Mesendoderm (in vitro differentiated cells): ENCODE measurements at regions not wholly inside any gene's neighbourhood (a gene's known extent, or its start where the extent isn't known, plus 50 kb on each side); places are given as distances from the start of the nearest gene placed in this dataset.

Experiments used
- DNase-seq: peaks from one replicate; pipeline ENCODE4 v3.0.0; 2013
- H2AK5ac ChIP-seq: 2 replicates; pipeline ENCODE4 v1.6.1; 2013; ENCODE audit warnings: low read length, inconsistent platforms
- H2BK120ac ChIP-seq: 2 replicates; pipeline ENCODE4 v1.6.1; 2013; ENCODE audit warnings: low read depth, mild to moderate bottlenecking, low read length, moderate library complexity, mixed read lengths
- H2BK15ac ChIP-seq: replicated peaks from 2 replicates; pipeline ENCODE4 v1.6.1; 2013; ENCODE audit warnings: low read depth, mild to moderate bottlenecking, moderate library complexity
- H2BK5ac ChIP-seq: 2 replicates; pipeline ENCODE4 v1.6.1; 2013; ENCODE audit warnings: low read length, inconsistent platforms
- H3K18ac ChIP-seq: 2 replicates; pipeline ENCODE4 v1.6.1; 2013; ENCODE audit warnings: mild to moderate bottlenecking, low read length, mixed read lengths
- H3K23ac ChIP-seq: one replicate; pipeline ENCODE4 v1.6.1; 2013; ENCODE audit warnings: low read length
- H3K27ac ChIP-seq: 2 replicates; pipeline ENCODE4 v1.5.1; 2013; ENCODE audit warnings: low read depth, mild to moderate bottlenecking, inconsistent platforms, low read length, moderate library complexity
- H3K27me3 ChIP-seq: 2 replicates; pipeline ENCODE4 v1.6.1; 2013; ENCODE audit warnings: low read length, control low read depth, mild to moderate bottlenecking, inconsistent platforms; ENCODE audit not compliant: insufficient read depth, poor library complexity
- H3K36me3 ChIP-seq: 2 replicates; pipeline ENCODE4 v1.6.1; 2013; ENCODE audit warnings: low read length, inconsistent platforms; ENCODE audit not compliant: control insufficient read depth, insufficient read depth
- H3K4ac ChIP-seq: one replicate; pipeline ENCODE4 v1.6.1; 2013; ENCODE audit warnings: low read depth, mild to moderate bottlenecking, low read length, moderate library complexity
- H3K4me1 ChIP-seq: 2 replicates; pipeline ENCODE4 v1.6.1; 2013; ENCODE audit warnings: low read depth, low read length, inconsistent platforms; ENCODE audit not compliant: control insufficient read depth
- H3K4me2 ChIP-seq: 2 replicates; pipeline ENCODE4 v1.6.1; 2013; ENCODE audit warnings: low read length
- H3K4me3 ChIP-seq: 2 replicates; pipeline ENCODE4 v1.5.1; 2013; ENCODE audit warnings: mild to moderate bottlenecking, low read length
- H3K56ac ChIP-seq: one replicate; pipeline ENCODE4 v1.6.1; 2013; ENCODE audit warnings: low read length
- H3K79me1 ChIP-seq: 2 replicates; pipeline ENCODE4 v1.6.1; 2013; ENCODE audit warnings: low read length, inconsistent platforms
- H3K79me2 ChIP-seq: 2 replicates; pipeline ENCODE4 v1.6.1; 2013; ENCODE audit warnings: mild to moderate bottlenecking, low read length; ENCODE audit not compliant: control insufficient read depth, insufficient read depth
- H3K9ac ChIP-seq: 2 replicates; pipeline ENCODE4 v1.6.1; 2013; ENCODE audit warnings: low read length, inconsistent platforms
- H4K5ac ChIP-seq: one replicate; pipeline ENCODE4 v1.6.1; 2013; ENCODE audit warnings: low read length
- H4K8ac ChIP-seq: one replicate; pipeline ENCODE4 v1.6.1; 2013; ENCODE audit warnings: low read depth, mild to moderate bottlenecking, control low read depth, low read length, moderate library complexity
- WGBS: extraction: QIAGEN DNeasy Blood & Tissue Kit; methylation state at CpG from one replicate; pipeline ENCODE4 v1.1.7; 2013; ENCODE audit warnings: low lambda C conversion rate, missing lambda C conversion rate; ENCODE audit not compliant: insufficient coverage; ENCODE audit errors: extremely low coverage; 5-methylcytosine and 5-hydroxymethylcytosine counted together

GRCh38 chr1:98322966-98323365, 338.6 kb upstream of the SNX7 start:
- no peak overlapping the region for H4K5ac ChIP-seq
- no peak overlapping the region for H2BK120ac ChIP-seq
- no peaks in the 10 kb centered on the region for H3K36me3 ChIP-seq
- no peak overlapping the region for H3K56ac ChIP-seq
- no peak overlapping the region for H2AK5ac ChIP-seq
- H3K9ac ChIP-seq: no peak overlapping the region
- no peak overlapping the region for H3K4me2 ChIP-seq
- no peak overlapping the region for H3K27ac ChIP-seq
- H4K8ac ChIP-seq: no peak overlapping the region
- no peak for DNase-seq
- H3K4me3 ChIP-seq: no peak overlapping the region
- no peaks in the 10 kb centered on the region for H3K79me2 ChIP-seq
- no peaks in the 10 kb centered on the region for H3K27me3 ChIP-seq
- H3K4me1 ChIP-seq: peaks cover 13% of the 10 kb centered on the region
- H3K23ac ChIP-seq: no peak overlapping the region
- H2BK15ac ChIP-seq: no peak overlapping the region
- WGBS: no CpG with 5 or more reads among the region's 1 CpG
- no peak overlapping the region for H3K4ac ChIP-seq
- no peak overlapping the region for H2BK5ac ChIP-seq
- H3K79me1 ChIP-seq: no peaks in the 10 kb centered on the region
- no peak overlapping the region for H3K18ac ChIP-seq

- Histone ChIP-seq H3K27me3 (no peaks in the 10 kb centered on the region), H3K23ac (no peak overlapping the region), H3K79me1 (no peaks in the 10 kb centered on the region), H2BK5ac (no peak overlapping the region), H3K4me1 (peaks cover 12% of the 10 kb centered on the region), H2BK120ac (no peak overlapping the region), H2BK15ac (no peak overlapping the region), H4K5ac (no peak overlapping the region), H3K27ac (no peak overlapping the region), H3K4me3 (no peak overlapping the region), H3K9ac (no peak overlapping the region), H2AK5ac (no peak overlapping the region), H3K4me2 (no peak overlapping the region), H3K4ac (no peak overlapping the region), H4K8ac (no peak overlapping the region), H3K79me2 (no peaks in the 10 kb centered on the region), H3K36me3 (no peaks in the 10 kb centered on the region), H3K18ac (peak overlapping the region; percentile 92), H3K56ac (no peak overlapping the region)
- no peak for DNase-seq
- no CpG with 5 or more reads among the region's 1 CpG for WGBS
These were observed 339.4 kb upstream of the SNX7 start for GRCh38 chr1:98322086-98322485.

GRCh38 chr1:98321191-98321590, 340.3 kb upstream of the SNX7 start:
- H3K79me1 ChIP-seq: no peaks in the 10 kb centered on the region
- no peak overlapping the region for H2AK5ac ChIP-seq
- WGBS: no CpG with 5 or more reads among the region's 2 CpGs

GRCh38 chr1:98316286-98316905, 345.1 kb upstream of the SNX7 start:
- Histone ChIP-seq H3K79me1 (no peaks in the 10 kb centered on the region), H3K9ac (no peak overlapping the region), H4K8ac (no peak overlapping the region), H3K23ac (no peak overlapping the region), H3K18ac (no peak overlapping the region), H2BK120ac (no peak overlapping the region), H3K27ac (no peak overlapping the region), H3K4ac (no peak overlapping the region), H3K4me1 (no peaks in the 10 kb centered on the region), H4K5ac (no peak overlapping the region), H2AK5ac (no peak overlapping the region), H3K27me3 (no peaks in the 10 kb centered on the region), H3K4me2 (no peak overlapping the region), H3K36me3 (no peaks in the 10 kb centered on the region), H2BK5ac (no peak overlapping the region), H3K4me3 (no peak overlapping the region), H3K79me2 (no peaks in the 10 kb centered on the region), H2BK15ac (no peak overlapping the region), H3K56ac (no peak overlapping the region)
- no peak for DNase-seq
- no CpG with 5 or more reads among the region's 2 CpGs for WGBS

More at GRCh38 chr1:98321191-98321590, 340.3 kb upstream of the SNX7 start:
- Histone ChIP-seq H3K23ac (no peak overlapping the region), H3K4me3 (no peak overlapping the region), H3K79me2 (no peaks in the 10 kb centered on the region), H3K36me3 (no peaks in the 10 kb centered on the region), H3K18ac (no peak overlapping the region), H3K4me1 (peaks cover 9% of the 10 kb centered on the region), H3K56ac (no peak overlapping the region), H4K5ac (no peak overlapping the region), H4K8ac (no peak overlapping the region), H2BK5ac (no peak overlapping the region), H3K9ac (no peak overlapping the region), H3K4ac (no peak overlapping the region), H3K27me3 (no peaks in the 10 kb centered on the region), H3K27ac (no peak overlapping the region), H2BK15ac (no peak overlapping the region), H2BK120ac (no peak overlapping the region), H3K4me2 (no peak overlapping the region)
- DNase-seq: no peak

GRCh38 chr1:98315309-98315708, 346.2 kb upstream of the SNX7 start:
- Histone ChIP-seq H3K23ac (no peak overlapping the region), H3K36me3 (no peaks in the 10 kb centered on the region), H3K9ac (no peak overlapping the region), H2BK5ac (no peak overlapping the region), H3K4me1 (no peaks in the 10 kb centered on the region), H3K79me2 (no peaks in the 10 kb centered on the region), H3K4me3 (no peak overlapping the region), H4K5ac (no peak overlapping the region), H3K79me1 (no peaks in the 10 kb centered on the region), H3K4ac (no peak overlapping the region), H2AK5ac (no peak overlapping the region), H3K56ac (no peak overlapping the region), H4K8ac (no peak overlapping the region), H3K27ac (no peak overlapping the region), H3K4me2 (no peak overlapping the region), H2BK120ac (no peak overlapping the region), H2BK15ac (no peak overlapping the region), H3K27me3 (no peaks in the 10 kb centered on the region), H3K18ac (no peak overlapping the region)
- no peak for DNase-seq
- WGBS: no CpG with 5 or more reads among the region's 1 CpG

GRCh38 chr1:98314601-98315000, 346.9 kb upstream of the SNX7 start:
- no peak overlapping the region for H3K4ac ChIP-seq
- H3K27ac ChIP-seq: no peak overlapping the region
- no peak overlapping the region for H3K56ac ChIP-seq
- no peak overlapping the region for H4K8ac ChIP-seq
- H3K4me2 ChIP-seq: no peak overlapping the region
- no peaks in the 10 kb centered on the region for H3K79me1 ChIP-seq
- H3K18ac ChIP-seq: no peak overlapping the region
- no peak overlapping the region for H4K5ac ChIP-seq
- no peaks in the 10 kb centered on the region for H3K4me1 ChIP-seq
- H3K27me3 ChIP-seq: no peaks in the 10 kb centered on the region
- H3K36me3 ChIP-seq: no peaks in the 10 kb centered on the region
- H3K9ac ChIP-seq: no peak overlapping the region
- no peaks in the 10 kb centered on the region for H3K79me2 ChIP-seq
- no CpG with 5 or more reads among the region's 1 CpG for WGBS
- no peak overlapping the region for H3K4me3 ChIP-seq
- no peak overlapping the region for H2AK5ac ChIP-seq
- H2BK5ac ChIP-seq: no peak overlapping the region
- H2BK15ac ChIP-seq: no peak overlapping the region
- DNase-seq: no peak
- H3K23ac ChIP-seq: no peak overlapping the region
- H2BK120ac ChIP-seq: no peak overlapping the region
